Astrocyte (in vitro differentiated cells and primary cell): ENCODE measurements at regions not wholly inside any gene's neighbourhood (a gene's known extent, or its start where the extent isn't known, plus 50 kb on each side); places are given as distances from the start of the nearest gene placed in this dataset.

Experiments
- DNase-seq: peaks from one replicate; pipeline ENCODE4 v3.0.0-alpha.2; 2010; ENCODE audit warnings: low read depth
- FAIRE-seq: peaks from 2 replicates; lab custom pipeline; 2011; peaks lifted over from hg19 to GRCh38; lab: Jason Lieb, UNC
- H2AFZ ChIP-seq: 2 replicates; pipeline ENCODE4 v1.6.0; 2012; ENCODE audit warnings: low read depth, low read length, inconsistent platforms
- H3K27ac ChIP-seq: 2 replicates; pipeline ENCODE4 v1.5.1; 2011; ENCODE audit warnings: low read depth, low read length, inconsistent platforms
- H3K27me3 ChIP-seq: 2 replicates; pipeline ENCODE4 v1.6.0; 2011; ENCODE audit warnings: low read length, inconsistent platforms; ENCODE audit not compliant: insufficient read depth
- H3K36me3 ChIP-seq: 2 replicates; pipeline ENCODE4 v1.5.1; 2011; ENCODE audit warnings: low read length, inconsistent platforms; ENCODE audit not compliant: insufficient read depth
- H3K4me1 ChIP-seq: 2 replicates; pipeline ENCODE4 v1.5.1; 2011; ENCODE audit warnings: low read length, inconsistent platforms; ENCODE audit not compliant: insufficient read depth
- H3K4me2 ChIP-seq: 2 replicates; pipeline ENCODE4 v1.6.0; 2012; ENCODE audit warnings: low read length, inconsistent platforms
- H3K4me3 ChIP-seq: 2 replicates; pipeline ENCODE4 v1.5.1; 2011; ENCODE audit warnings: low read depth, mild to moderate bottlenecking, low read length, inconsistent platforms; ENCODE audit not compliant: insufficient read depth
- H3K79me2 ChIP-seq: 2 replicates; pipeline ENCODE4 v1.6.0; 2012; ENCODE audit warnings: mild to moderate bottlenecking, low read length, inconsistent platforms; ENCODE audit not compliant: insufficient read depth
- H3K9ac ChIP-seq: 2 replicates; pipeline ENCODE4 v1.6.0; 2012; ENCODE audit warnings: mild to moderate bottlenecking, low read length, inconsistent platforms
- H3K9me3 ChIP-seq: 2 replicates; pipeline ENCODE4 v1.5.1; 2012; ENCODE audit warnings: low read depth, mild to moderate bottlenecking, low read length, inconsistent platforms; ENCODE audit not compliant: insufficient read depth
- H4K20me1 ChIP-seq: 2 replicates; pipeline ENCODE4 v1.6.0; 2012; ENCODE audit warnings: low read length, inconsistent platforms; ENCODE audit not compliant: insufficient read depth
- H3K27ac Mint-ChIP-seq: one replicate; pipeline ENCODE4 v1.8.0; 2021; ENCODE audit warnings: mild to moderate bottlenecking, mixed read lengths; ENCODE audit not compliant: unreplicated experiment
- H3K27me3 Mint-ChIP-seq: one replicate; pipeline ENCODE4 v1.8.0; 2021; ENCODE audit warnings: low read depth, mixed read lengths; ENCODE audit not compliant: unreplicated experiment
- H3K36me3 Mint-ChIP-seq: one replicate; pipeline ENCODE4 v1.8.0; 2021; ENCODE audit warnings: low read depth, mixed read lengths; ENCODE audit not compliant: unreplicated experiment
- H3K4me1 Mint-ChIP-seq: one replicate; pipeline ENCODE4 v1.8.0; 2021; ENCODE audit warnings: low read depth, mixed read lengths; ENCODE audit not compliant: unreplicated experiment
- H3K4me3 Mint-ChIP-seq: one replicate; pipeline ENCODE4 v1.8.0; 2021; ENCODE audit warnings: mild to moderate bottlenecking, moderate library complexity, mixed read lengths; ENCODE audit not compliant: unreplicated experiment
- H3K9me3 Mint-ChIP-seq: one replicate; pipeline ENCODE4 v1.8.0; 2021; ENCODE audit warnings: mild to moderate bottlenecking, mixed read lengths; ENCODE audit not compliant: unreplicated experiment
- CTCF ChIP-seq: IDR thresholded peaks from 2 replicates; pipeline ENCODE4 v1.5.1; 2011; ENCODE audit warnings: low read depth, mild to moderate bottlenecking, inconsistent platforms, low read length, moderate library complexity; ENCODE audit not compliant: insufficient read depth
- EZH2 ChIP-seq: IDR thresholded peaks from 2 replicates; pipeline ENCODE4 v1.6.1; 2012; ENCODE audit warnings: mild to moderate bottlenecking, low read length, inconsistent platforms; ENCODE audit not compliant: insufficient read depth

GRCh38 chr2:64325852-64326577, 127.9 kb upstream of the LGALSL start:
- no peak for FAIRE-seq
- DNase-seq, result no peak
- H2AFZ ChIP-seq, result no peak overlapping the region
- no peak overlapping the region for H3K4me2 ChIP-seq
- H4K20me1 ChIP-seq, result no peaks in the 10 kb centered on the region
- H3K9me3 ChIP-seq, result no peaks in the 10 kb centered on the region
- Mint-ChIP-seq H3K27me3 (peaks cover 22% of the 10 kb centered on the region), H3K36me3 (no peaks in the 10 kb centered on the region), H3K27ac (no peak overlapping the region), H3K4me3 (no peak overlapping the region), H3K9me3 (peaks cover under 1% of the 10 kb centered on the region), H3K4me1 (peaks cover 22% of the 10 kb centered on the region)
- H3K4me3 ChIP-seq, result no peak overlapping the region
- TF ChIP-seq EZH2 (no peak), CTCF (no peak)
- H3K4me1 ChIP-seq, result peaks cover 10% of the 10 kb centered on the region
- no peaks in the 10 kb centered on the region for H3K79me2 ChIP-seq
- H3K36me3 ChIP-seq, result no peaks in the 10 kb centered on the region
- no peak overlapping the region for H3K9ac ChIP-seq
- H3K27me3 ChIP-seq, result peaks cover 45% of the 10 kb centered on the region
- no peak overlapping the region for H3K27ac ChIP-seq

GRCh38 chr2:64326578-64327050, 127.3 kb upstream of the LGALSL start:
- H3K4me3 Mint-ChIP-seq, result no peak overlapping the region
- peaks cover 22% of the 10 kb centered on the region for H3K4me1 Mint-ChIP-seq
- Histone ChIP-seq H2AFZ (no peak overlapping the region), H4K20me1 (no peaks in the 10 kb centered on the region), H3K27me3 (peaks cover 43% of the 10 kb centered on the region), H3K9me3 (no peaks in the 10 kb centered on the region), H3K4me3 (no peak overlapping the region), H3K4me1 (peaks cover 10% of the 10 kb centered on the region), H3K36me3 (no peaks in the 10 kb centered on the region), H3K9ac (no peak overlapping the region), H3K79me2 (no peaks in the 10 kb centered on the region), H3K27ac (no peak overlapping the region), H3K4me2 (no peak overlapping the region)
- peaks cover 19% of the 10 kb centered on the region for H3K27me3 Mint-ChIP-seq
- FAIRE-seq (no peak), DNase-seq (no peak)
- H3K36me3 Mint-ChIP-seq, result no peaks in the 10 kb centered on the region
- H3K27ac Mint-ChIP-seq, result no peak overlapping the region
- TF ChIP-seq EZH2 (peak; percentile 5), CTCF (no peak)
- no peaks in the 10 kb centered on the region for H3K9me3 Mint-ChIP-seq

- Mint-ChIP-seq H3K36me3 (no peaks in the 10 kb centered on the region), H3K4me1 (peaks cover 26% of the 10 kb centered on the region), H3K9me3 (no peaks in the 10 kb centered on the region), H3K27me3 (peaks cover 18% of the 10 kb centered on the region), H3K4me3 (no peak overlapping the region), H3K27ac (no peak overlapping the region)
- peak overlapping the region; percentile 33 for H3K4me2 ChIP-seq
- peak overlapping the region; percentile 28 for H2AFZ ChIP-seq
- no peak for FAIRE-seq
- H3K9me3 ChIP-seq, result no peaks in the 10 kb centered on the region
- H3K27ac ChIP-seq, result no peak overlapping the region
- peaks cover 10% of the 10 kb centered on the region for H3K4me1 ChIP-seq
- no peak overlapping the region for H3K4me3 ChIP-seq
- H3K27me3 ChIP-seq, result peaks cover 41% of the 10 kb centered on the region
- H3K9ac ChIP-seq, result no peak overlapping the region
- no peaks in the 10 kb centered on the region for H3K79me2 ChIP-seq
- no peaks in the 10 kb centered on the region for H4K20me1 ChIP-seq
- TF ChIP-seq EZH2 (no peak), CTCF (no peak)
- no peaks in the 10 kb centered on the region for H3K36me3 ChIP-seq
- DNase-seq, result no peak
Measured at GRCh38 chr2:64327129-64327509, 126.8 kb upstream of the LGALSL start.
